ENCODE measurements at regions not wholly inside any gene's neighbourhood (a gene's known extent, or its start where the extent isn't known, plus 50 kb on each side); places are given as distances from the start of the nearest gene placed in this dataset.
"Not testable (repeated sequence)": the region's sequence is repeated elsewhere in the genome, so short reads cannot be mapped to it uniquely, and the experiment has no call there.

DNA sequence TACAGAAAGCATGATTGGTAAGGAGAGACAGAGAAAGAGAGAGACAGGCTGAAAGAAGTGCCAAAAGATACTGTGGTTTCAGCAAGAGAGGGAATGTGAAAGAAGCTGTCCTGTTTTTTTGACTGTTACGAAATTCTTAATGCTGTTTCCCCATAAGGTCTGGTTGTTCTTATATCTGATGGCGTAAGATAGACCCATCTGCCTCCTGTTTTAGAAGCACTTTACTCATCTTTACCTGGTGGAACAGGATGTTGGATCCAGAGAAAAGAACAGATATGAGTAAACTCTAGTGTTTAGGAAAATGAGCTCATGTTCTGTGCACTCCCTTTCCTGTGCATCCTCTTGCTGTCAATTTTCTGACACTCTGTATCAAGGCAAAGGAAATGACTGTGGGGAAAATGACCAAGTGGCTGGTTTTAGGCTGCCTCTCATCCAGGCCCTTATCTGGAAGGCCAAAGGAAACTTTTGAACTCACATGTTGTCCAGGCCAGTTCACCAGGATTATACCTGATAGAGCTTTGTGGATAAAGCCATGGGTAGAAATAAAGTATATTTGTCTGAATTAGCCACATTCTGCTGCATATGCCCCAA lies 311.7 kb upstream of the HTR2C start:
- DNase-seq, result no peak

DNA sequence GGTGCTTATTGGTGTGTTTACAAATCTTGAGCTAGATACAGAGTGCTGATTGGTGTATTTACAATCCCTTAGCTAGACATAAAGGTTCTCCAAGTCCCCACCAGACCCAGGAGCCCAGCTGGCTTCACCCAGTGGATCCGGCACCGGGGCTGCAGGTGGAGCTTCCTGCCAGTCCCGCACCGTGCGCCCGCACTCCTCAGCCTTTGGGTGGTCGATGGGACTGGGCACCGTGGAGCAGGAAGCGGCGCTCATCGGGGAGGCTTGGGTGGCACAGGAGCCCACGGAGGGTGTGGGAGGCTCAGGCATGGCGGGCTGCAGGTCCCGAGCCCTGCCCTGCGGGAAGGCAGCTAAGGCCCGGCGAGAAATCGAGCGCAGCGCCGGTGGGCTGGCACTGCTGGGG lies 313.5 kb upstream of the HTR2C start:
- not testable (repeated sequence) for DNase-seq

DNA sequence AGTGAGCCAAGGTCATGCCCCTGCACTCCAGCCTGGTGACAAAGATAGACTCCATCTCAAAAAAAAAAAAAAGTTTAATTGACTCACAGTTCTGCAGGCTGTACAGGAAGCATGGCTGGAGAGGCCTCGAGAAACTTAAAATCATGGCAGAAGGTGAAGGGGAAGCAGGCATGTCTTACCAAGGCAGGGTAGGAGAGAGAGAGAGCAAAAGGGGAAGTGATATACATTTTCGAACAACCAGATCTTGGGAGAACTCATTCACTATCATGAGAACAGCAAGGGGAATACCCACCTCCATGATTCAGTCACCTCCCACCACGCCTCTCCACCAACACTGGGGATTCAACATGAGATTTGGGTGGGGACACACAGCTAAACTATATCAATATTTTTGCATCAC lies 315.2 kb upstream of the HTR2C start:
- no peak for DNase-seq

DNA sequence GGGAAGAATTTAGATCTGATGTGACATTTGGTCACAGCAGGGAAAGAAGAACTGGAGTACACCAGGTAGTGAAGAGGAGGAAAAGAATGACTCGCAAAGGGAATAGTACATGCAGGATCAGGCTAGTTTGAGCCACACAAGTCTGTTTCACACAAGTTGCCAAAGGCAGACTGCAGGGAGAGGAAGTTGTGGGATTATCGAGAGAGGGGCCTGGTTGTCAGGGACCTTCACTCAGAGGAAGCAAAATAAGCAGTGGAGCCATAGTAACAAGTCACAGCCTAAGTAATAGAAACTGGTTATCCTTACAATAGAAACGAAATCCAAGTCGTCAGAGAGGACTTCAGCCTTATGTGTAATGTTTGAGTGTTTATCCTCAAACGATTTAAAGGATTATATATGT lies 316.7 kb upstream of the HTR2C start:
- DNase-seq, result no peak

DNA sequence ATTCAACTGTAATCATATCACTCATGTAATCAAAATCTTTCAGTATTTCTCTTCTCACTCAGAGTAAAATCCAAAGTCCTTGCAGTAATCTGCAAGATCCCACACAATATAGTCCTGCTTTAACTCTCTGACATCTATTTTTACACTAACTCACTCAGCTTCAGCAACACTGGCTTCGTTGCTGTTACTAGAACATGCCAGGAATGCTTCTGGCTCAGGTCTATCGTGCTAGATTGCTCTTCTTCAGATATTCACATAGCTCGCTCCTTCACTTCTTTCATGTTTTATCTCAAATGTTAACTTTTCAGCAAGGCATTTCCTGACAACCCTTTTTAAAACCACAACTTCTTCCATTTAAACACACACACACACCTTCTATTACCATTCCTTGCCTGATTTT lies 331.7 kb upstream of the HTR2C start:
- no peak for DNase-seq

DNA sequence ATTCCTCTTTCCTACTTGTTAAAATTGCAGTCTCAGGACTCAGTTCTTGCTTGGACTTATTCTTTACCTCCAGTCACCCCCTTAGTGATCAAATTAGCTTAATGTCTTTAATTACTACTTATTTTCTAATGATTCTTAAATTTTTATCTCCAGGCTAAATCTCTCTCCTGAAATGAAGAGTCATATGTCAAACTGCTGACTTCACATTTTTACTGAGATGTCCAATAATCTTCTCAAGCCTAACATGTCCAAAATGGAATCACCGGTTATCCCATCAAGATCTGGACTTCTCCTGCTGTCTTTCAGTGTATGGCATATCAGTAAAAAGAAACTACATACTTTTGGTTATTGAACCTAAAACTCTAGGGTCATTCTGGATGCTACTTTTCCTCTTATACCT lies 332.3 kb upstream of the HTR2C start:
- DNase-seq, result no peak

DNA sequence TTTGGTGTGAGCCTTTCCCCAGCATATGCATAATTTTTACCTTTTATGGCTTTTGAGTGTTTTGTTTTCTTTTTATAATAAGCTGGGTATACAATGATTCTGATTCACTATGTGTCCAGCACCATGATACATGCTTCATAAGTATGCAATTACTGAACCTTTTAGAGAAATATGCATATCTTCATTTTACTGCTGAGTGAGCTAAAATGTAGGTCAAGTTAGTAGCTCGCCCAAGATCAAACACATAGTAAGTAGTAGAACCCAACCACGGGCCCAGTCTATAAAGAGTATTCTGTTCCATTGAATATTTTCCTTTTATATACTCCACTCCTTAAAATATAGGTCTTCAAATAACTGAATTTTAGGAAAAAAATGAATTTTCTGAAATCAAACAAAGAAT lies 362.4 kb upstream of the HTR2C start:
- no peak for DNase-seq

DNA sequence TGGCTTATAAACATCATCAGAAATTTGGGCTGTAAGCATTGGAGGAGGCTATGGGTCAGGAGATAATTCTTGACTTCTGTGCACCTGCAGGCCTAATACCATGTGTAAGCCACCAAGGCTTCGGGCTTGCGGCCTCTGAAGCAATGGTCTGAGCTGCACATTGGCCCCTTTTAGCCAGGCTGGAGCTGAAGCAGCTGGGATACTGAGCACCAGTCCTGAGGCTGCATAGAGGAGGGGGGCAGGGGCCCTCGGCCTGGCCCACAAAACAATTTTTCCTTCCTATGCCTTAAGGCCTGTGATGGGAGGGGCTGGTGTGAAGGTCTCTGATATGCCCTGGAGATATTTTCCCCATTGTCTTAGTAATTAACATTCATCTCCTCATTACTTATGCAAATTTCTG lies 373.0 kb upstream of the HTR2C start:
- no peak for DNase-seq

DNA sequence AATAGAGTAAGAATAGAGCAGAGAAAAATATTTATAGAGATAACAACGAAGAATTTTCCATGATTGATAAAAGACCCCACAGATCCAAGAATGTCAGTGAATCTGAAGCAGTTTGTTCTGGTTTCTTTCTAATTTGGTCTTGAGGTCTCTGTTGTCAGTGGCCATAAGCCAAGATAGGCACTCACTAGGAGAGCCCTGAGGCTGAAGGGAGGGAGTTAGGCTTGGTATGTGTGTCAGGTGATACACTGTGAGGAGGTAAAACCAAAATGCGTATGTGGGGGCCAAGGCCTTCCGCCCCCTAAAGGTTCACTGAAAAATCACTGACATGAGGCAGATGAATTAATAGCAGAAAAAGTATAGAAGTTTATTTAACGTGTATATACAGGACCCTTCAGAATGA lies 382.3 kb upstream of the HTR2C start:
- no peak for DNase-seq

DNA sequence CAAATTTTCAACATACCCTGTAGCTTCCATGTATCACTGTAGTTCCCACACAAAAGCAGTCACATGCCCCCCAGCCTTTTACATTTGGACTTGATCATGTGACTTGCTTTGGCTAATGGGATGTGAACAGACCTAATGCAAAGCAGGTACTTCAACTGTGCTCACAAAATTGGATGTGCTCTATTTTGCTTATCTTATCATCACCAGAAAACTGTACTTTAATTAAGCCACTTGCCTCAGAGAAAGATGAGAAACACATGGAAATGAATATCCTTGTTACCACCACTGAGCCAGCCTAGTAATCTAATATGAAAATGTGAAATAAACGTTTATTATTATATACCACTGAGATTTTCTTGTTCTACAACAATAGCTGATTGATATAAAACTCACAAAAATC lies 402.7 kb upstream of the HTR2C start:
- no peak for DNase-seq

DNA sequence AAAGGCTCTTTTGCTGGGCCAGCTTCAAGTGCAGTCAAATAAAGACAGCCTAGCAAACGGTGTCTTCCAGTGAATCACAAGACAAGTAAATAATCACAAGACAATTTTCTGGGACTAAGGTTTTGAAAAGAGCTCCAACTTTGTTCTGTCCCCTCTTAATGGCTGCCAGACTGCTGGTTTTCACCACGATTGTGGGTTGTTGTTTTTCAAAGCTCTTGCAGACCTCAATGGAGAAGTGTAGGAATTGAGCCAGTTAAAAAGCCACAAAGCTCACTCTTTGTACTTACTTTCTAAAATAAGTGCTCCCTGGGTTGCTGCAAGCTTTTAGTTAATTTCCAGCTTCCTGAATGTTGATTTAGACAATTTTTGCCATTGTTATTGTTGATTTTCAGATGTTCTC lies 405.8 kb upstream of the HTR2C start:
- no peak for DNase-seq

DNA sequence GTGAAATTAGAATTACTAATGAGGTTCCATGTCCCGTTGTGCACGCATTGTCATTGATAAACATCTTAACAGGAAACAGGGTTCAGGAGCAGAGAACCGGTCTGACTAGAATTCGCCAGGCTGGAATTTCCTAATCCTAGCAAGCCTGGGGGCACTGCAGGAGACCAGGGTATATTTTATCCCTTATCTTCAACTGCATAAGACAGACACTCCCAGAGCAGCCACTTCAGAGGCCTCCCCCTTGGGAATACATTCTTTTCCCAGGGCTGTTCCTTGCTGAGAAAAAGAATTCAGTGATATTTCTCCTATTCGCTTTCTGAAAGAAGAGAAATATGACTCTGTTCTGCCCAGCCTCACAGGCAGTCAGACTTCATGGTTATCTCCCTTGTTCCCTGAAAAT lies 416.6 kb upstream of the HTR2C start:
- DNase-seq, result not testable (repeated sequence)

DNA sequence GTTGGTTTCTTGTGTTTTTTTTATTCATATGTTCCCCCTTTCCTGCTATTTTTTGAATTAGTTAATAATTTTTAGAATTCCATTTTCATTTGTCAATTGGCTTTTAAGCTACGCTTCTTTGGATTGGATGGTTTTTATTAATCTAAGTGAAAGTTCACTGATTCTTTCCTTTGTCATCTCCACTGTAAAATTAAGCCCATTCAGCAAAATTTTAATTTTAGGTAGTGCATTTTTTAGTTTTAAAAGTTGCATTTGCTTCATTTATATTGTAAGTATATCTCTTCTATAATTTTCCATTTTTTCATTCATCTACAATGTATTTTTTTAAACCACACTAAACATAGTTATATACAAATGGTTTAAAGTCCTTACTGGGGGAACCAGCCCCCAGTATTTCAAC lies 417.3 kb upstream of the HTR2C start:
- no peak for DNase-seq

DNA sequence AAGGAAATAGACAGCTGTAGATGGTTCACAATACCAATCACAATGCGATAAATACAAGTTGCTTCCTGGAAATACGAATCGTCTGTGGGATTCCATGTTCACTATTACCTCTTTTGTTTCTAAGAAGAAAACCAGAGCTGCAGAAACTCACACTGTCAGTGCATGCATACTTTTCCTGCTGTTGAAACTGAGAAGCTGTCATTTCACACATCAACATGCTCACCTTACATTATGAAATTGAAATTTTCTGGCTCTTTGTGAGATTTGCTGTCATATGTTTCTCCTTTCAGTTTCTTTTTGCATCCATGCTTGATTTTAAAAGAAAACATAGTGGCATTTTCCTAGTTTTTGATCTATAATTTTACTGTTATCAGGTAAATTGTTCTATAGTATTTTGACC lies 418.3 kb upstream of the HTR2C start:
- DNase-seq, result no peak

DNA sequence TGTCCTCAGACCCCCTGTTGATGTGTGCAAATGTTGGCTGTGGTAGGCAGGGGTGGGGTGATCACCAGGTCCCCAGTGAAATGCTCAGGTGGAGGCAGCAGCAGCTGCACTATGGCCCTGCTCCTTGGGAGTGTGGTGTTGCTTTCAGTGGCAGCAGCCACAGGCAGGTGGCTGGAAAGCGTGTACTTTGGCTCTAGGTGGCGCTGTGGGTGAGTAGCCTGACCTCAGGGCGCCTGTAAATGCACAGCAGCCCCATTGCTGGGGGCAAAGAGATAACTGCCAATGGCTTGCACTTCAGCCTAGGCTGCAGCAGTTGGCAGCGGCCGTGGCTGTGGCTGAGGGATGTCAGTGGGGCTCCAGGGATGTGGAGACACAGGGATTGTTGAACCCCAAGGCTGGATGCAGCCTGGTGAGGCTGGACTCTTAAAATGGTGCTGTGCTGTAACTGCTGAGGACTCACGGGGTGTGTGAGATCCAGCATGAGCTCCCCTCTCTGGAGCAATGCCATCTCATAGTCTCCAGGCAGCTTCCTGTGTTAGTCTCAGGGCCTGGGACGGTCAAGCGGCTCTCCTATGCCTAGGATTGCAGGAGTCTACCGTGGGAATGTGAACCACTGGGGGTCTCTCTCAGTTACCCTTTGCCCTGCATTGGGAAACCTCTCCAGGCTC lies 421.7 kb upstream of the HTR2C start:
- no peak for DNase-seq

DNA sequence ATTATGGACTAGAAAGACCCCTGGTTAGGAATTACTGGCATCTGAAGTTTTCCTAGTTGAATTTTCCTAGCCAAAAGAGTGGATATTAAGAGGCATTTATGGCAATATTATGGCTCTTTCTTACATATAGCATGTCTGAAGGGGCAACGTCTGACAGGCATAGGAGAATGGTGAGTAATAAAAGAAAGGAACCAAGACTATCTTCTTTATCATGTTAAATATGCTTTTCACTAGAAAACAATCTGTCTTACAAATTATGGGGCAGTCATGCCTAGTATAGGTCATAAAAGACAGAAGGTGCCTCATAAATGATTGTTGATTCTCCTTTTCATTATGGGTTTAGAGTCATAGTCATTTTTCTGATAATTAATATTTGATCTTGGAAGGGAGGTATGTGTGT lies 431.1 kb upstream of the HTR2C start:
- DNase-seq, result no peak

DNA sequence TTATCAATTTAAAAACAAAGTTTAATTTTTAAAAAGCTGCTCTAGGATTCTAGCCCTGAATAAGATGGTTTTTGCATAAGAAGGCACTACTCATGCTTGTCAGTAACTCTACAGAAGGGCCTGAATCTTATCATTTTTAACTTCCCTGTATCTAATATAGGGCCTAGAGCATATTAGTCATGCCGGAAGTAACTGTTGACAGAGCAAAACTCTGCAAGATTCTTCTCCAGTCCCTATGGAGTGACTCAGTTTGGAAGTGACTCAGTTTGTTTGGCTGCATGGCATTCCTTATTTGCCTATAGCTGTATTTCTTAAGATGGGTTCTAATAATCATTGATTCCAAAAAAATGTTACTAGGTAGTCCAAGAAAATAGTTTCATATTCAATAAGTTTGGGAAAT lies 431.8 kb upstream of the HTR2C start:
- peak; percentile 44 for DNase-seq

DNA sequence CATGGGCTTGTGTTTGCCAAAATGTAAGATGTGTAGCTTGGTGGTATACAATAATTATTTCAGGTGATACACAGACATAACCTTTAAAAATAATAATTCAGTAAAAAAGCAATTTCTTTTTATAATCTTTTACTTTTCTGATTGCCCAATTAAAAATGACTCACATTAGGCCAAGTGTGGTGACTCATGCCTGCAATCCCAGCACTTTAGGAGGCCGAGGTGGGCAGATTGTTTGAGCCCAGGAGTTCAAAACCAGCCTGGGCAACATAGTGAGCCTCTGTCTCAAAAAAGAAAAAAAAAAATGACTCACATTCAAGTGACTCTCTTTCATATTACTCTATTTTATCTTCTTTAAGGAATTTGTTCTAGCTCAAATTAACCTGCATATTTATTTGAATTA lies 449.4 kb upstream of the HTR2C start:
- no peak for DNase-seq

DNA sequence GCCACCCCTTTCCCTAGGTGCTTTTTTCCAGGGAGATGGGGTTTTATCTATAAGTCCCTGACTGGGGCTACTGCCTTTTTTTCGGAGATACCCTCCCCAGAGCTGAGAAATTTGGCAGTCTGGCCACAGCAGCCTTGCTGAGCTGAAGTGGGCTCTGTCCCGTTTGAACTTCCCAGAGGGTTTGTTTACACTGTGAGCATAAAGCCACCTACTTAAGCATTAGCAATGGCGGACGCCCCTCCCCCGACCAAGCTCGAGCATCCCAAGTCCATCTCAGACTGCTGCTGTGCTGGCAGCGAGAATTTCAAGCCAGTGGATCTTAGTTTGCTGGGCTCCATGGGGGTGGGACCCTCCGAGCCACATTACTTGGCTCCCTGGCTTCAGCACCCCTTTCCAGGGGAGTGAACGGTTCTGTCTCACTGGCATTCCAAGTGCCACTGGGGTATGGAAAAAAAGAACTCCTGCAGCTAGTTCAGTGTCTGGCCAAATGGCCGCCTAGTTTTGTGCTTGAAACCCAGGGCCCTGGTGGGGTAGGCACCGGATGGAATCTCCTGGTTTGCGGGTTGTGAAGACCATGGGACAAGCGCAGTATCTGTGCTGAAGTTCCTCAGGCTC lies 456.4 kb upstream of the HTR2C start:
- DNase-seq, result no peak

DNA sequence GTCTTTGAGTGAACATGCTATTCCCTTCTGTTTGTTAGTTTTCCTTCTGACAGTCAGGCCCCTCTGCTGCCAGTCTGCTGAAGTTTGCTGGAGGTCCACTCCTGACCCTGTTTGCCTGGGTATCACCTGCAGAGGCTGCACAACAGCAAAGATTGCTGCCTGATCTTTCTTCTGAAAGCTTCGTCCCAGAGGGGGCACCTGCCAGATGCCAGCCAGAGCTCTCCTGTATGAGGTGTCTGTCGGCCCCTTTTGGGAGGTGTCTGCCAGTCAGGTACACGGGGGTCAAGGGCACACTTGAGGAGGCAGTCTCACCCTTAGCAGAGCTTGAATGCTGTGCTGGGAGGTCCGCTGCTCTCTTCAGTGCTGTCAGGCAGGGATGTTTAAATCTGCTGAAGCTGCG lies 456.9 kb upstream of the HTR2C start:
- DNase-seq, result no peak

DNA sequence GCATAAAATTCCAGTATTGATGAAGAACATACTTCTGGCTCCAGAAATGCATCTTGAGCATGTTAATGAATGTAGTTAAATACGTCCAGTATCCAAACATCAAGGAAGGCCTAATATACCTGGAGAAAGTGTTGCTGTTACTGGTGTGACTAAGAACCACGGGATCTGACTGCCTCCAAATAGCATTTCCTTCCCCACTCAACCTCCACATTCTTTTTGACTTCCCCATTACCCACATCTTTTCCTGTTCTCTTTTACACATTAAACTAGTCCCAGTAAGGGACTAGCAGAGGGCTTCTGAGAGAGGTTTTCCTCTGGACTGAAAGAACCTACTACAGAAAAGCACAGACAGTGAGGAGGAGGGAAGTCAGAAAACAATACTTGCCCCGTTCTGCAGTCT lies 482.8 kb upstream of the HTR2C start:
- DNase-seq, result no peak

DNA sequence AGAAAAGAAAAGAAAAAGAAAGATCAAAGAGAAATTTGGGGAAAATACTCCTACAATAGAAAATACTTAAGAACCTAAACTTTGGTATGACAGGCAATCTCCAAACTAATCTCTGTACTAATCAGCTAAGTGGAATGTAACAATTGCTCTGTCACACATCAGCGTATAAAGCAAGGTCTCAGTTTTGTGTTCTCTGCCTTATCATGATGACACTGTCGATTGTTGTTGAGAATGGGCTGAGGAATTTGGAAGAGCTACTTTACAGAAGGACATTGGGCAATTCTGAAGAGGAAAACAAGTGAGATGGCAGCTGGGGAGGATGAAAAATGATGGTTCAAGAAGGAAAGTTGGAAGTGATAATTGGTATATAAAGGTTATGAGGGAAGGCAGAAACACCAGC lies 486.0 kb upstream of the HTR2C start:
- no peak for DNase-seq

DNA sequence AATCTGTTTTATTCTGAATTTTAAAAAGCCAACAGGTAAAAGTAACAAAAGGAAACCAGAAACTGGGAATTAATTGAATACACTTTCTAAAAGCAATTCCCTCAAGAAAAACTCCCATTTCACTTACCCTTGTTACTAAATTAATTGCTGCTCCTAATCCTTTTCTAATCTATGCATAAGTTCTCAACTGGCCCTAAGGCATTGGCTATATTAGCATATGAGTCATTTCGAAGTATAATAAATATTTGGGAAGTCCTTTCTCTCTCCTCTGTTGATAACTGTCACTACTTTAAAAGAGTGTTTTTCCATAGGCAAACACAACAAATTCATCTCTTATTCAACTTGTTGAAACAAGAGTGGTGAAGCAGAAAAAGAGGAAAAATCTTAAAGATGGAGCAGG lies 486.5 kb upstream of the HTR2C start:
- DNase-seq, result no peak

DNA sequence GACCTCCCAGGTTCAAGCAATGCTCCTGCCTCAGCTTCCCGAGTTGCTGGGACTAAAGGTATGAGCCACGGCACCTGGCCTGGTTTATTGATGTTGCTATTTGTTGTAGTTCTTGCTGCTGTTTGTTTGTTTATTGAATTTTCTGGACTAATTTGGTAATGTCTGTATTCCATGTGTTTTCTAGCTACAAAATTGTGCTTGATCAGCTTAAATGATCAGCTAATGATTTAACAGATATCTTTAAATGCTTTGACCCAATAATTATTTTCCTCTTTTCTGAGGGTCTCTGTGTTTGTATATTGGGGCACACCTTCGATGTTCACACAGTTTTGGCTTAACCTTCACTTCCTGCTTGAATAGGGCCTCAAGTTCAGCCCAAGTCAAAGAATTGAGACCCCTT lies 488.1 kb upstream of the HTR2C start:
- no peak for DNase-seq

DNA sequence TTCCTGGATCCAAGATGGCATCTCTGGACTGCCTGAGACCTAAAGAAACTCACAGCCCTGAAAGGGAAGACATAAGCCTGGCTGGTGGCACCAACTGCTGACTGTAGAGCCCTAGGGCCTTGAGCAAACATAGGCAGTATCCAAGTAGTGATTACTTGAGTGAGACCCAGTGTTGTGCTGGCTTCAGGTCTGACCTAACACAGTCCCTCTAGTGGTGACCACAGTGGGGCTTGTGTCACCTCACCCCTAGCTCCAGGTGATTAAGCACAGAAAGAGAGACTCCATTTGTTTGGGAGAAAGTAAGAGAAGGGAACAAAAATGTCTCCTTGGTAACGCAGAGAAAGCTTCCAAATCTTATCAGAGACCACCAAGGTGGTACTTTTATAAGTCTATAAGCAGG lies 496.3 kb upstream of the HTR2C start:
- DNase-seq, result no peak
